ENCODE measurements at regions not wholly inside any gene's neighbourhood (a gene's known extent, or its start where the extent isn't known, plus 50 kb on each side); places are given as distances from the start of the nearest gene placed in this dataset.

GRCh38 chr9:88754452-88754851, 219.5 kb downstream of the NXNL2 start:
- Histone ChIP-seq H3K9me3 (no peaks in the 10 kb centered on the region), H3K4me3 (no peak overlapping the region), H3K27ac (peak overlapping the region in 1 of 4 donors; percentile 25), H3K4me1 (peaks cover 0 to 4% (median 2%) of the 10 kb centered on the region in 4 donors), H3K36me3 (no peaks in the 10 kb centered on the region), H3K27me3 (no peaks in the 10 kb centered on the region)
- no peak for DNase-seq
- in situ Hi-C loops (cut with MboI; ENCODE audit: low pct_ligation_motif_present in 1 of 4, low pct_unique_long_range_greater_than_20kb in 1 of 4, low sequenced_read_pairs in 3 of 4) (no loop called here), intact Hi-C loops (cut with DNase I; ENCODE audit: low total_unique reads) (no loop called here)
- TF ChIP-seq EP300 (IDR thresholded peaks at IDR 0.05; ENCODE audit: low read depth) (no peak), POLR2A (IDR thresholded peaks at IDR 0.05) (no peak), CTCF (IDR thresholded peaks at IDR 0.05) (no peak), POLR2AphosphoS5 (IDR thresholded peaks at IDR 0.05) (no peak)
- 74 to 92% methylated on average over 7 to 13 of the region's 13 CpGs for WGBS, 2 donors (ENCODE audit: low coverage in 1 of 2)

- in situ Hi-C loops (cut with MboI; ENCODE audit: low pct_ligation_motif_present in 1 of 4, low pct_unique_long_range_greater_than_20kb in 1 of 4, low sequenced_read_pairs in 3 of 4), result no loop called here
- no peaks in the 10 kb centered on the region for H3K27me3 ChIP-seq
- no peaks in the 10 kb centered on the region for H3K9me3 ChIP-seq
- 62 to 66% methylated on average over 3 to 5 of the region's 5 CpGs for WGBS, 2 donors (ENCODE audit: low coverage in 1 of 2)
- peak overlapping the region in 1 of 4 donors; percentile 25 for H3K27ac ChIP-seq
- no peak for DNase-seq
- TF ChIP-seq CTCF (IDR thresholded peaks at IDR 0.05), result no peak
- no peak for TF ChIP-seq POLR2AphosphoS5 (IDR thresholded peaks at IDR 0.05)
- no peak for TF ChIP-seq EP300 (IDR thresholded peaks at IDR 0.05; ENCODE audit: low read depth)
- no peak for TF ChIP-seq POLR2A (IDR thresholded peaks at IDR 0.05)
- peaks cover 0 to 4% (median 2%) of the 10 kb centered on the region in 4 donors for H3K4me1 ChIP-seq
- H3K4me3 ChIP-seq, result no peak overlapping the region
- no peaks in the 10 kb centered on the region for H3K36me3 ChIP-seq
- intact Hi-C loops (cut with DNase I; ENCODE audit: low total_unique reads), result no loop called here
These were observed 219.9 kb downstream of the NXNL2 start for GRCh38 chr9:88754886-88755285.

GRCh38 chr9:88757406-88758010, 222.5 kb downstream of the NXNL2 start:
- in situ Hi-C loops (cut with MboI; ENCODE audit: low pct_ligation_motif_present in 1 of 4, low pct_unique_long_range_greater_than_20kb in 1 of 4, low sequenced_read_pairs in 3 of 4), result no loop called here
- H3K9me3 ChIP-seq, result no peaks in the 10 kb centered on the region
- DNase-seq, result no peak
- H3K27ac ChIP-seq, result no peak overlapping the region
- WGBS, 2 donors (ENCODE audit: low coverage in 1 of 2), result 73 to 75% methylated on average over 5 to 9 of the region's 9 CpGs
- no peaks in the 10 kb centered on the region for H3K27me3 ChIP-seq
- H3K4me3 ChIP-seq, result no peak overlapping the region
- TF ChIP-seq POLR2A (IDR thresholded peaks at IDR 0.05) (no peak), EP300 (IDR thresholded peaks at IDR 0.05; ENCODE audit: low read depth) (no peak), POLR2AphosphoS5 (IDR thresholded peaks at IDR 0.05) (no peak), CTCF (IDR thresholded peaks at IDR 0.05) (no peak)
- H3K36me3 ChIP-seq, result no peaks in the 10 kb centered on the region
- H3K4me1 ChIP-seq, result peaks cover 0 to 4% (median 2%) of the 10 kb centered on the region in 4 donors
- intact Hi-C loops (cut with DNase I; ENCODE audit: low total_unique reads), result no loop called here

- Histone ChIP-seq H3K27me3 (no peaks in the 10 kb centered on the region), H3K4me3 (no peak overlapping the region), H3K9me3 (no peaks in the 10 kb centered on the region), H3K4me1 (no peaks in the 10 kb centered on the region), H3K36me3 (no peaks in the 10 kb centered on the region), H3K27ac (no peak overlapping the region)
- intact Hi-C loops (cut with DNase I; ENCODE audit: low total_unique reads), result no loop called here
- TF ChIP-seq POLR2AphosphoS5 (IDR thresholded peaks at IDR 0.05), result no peak
- TF ChIP-seq CTCF (IDR thresholded peaks at IDR 0.05), result no peak
- TF ChIP-seq EP300 (IDR thresholded peaks at IDR 0.05; ENCODE audit: low read depth), result no peak
- no peak for TF ChIP-seq POLR2A (IDR thresholded peaks at IDR 0.05)
- 84 to 93% methylated on average over 5 of the region's 5 CpGs for WGBS, 2 donors (ENCODE audit: low coverage in 1 of 2)
- in situ Hi-C loops (cut with MboI; ENCODE audit: low pct_ligation_motif_present in 1 of 4, low pct_unique_long_range_greater_than_20kb in 1 of 4, low sequenced_read_pairs in 3 of 4), result no loop called here
- DNase-seq, result no peak
These were observed 224.4 kb downstream of the NXNL2 start for GRCh38 chr9:88759364-88759763.

All from transverse colon (tissue), 4 donors.